Thymus (tissue), 11 donors: ENCODE measurements at regions not wholly inside any gene's neighbourhood (a gene's known extent, or its start where the extent isn't known, plus 50 kb on each side); places are given as distances from the start of the nearest gene placed in this dataset.

Experiments used
- DNase-seq, 9 donors: peaks; one replicate each; pipeline ENCODE4 v3.0.0-alpha.2; 2013; ENCODE audit warnings: low spot score in 9 of 9, low read depth in 6 of 9, missing footprints in 1 of 9
- H3K27ac ChIP-seq, 2 donors: one replicate each; pipeline ENCODE4 v1.5.1; 2013; ENCODE audit warnings: control low read depth in 1 of 2, low read depth in 1 of 2, low read length in 1 of 2, mild to moderate bottlenecking in 1 of 2, moderate library complexity in 1 of 2
- H3K27me3 ChIP-seq, 2 donors: one replicate each; pipeline ENCODE4 v1.5.1; 2013; ENCODE audit warnings: low read length in 1 of 2; ENCODE audit not compliant: control insufficient read depth in 2 of 2, insufficient read depth in 1 of 2
- H3K36me3 ChIP-seq, 2 donors: one replicate each; pipeline ENCODE4 v1.5.1; 2013; ENCODE audit warnings: low read length in 1 of 2, mild to moderate bottlenecking in 1 of 2, moderate library complexity in 1 of 2; ENCODE audit not compliant: control insufficient read depth in 2 of 2, insufficient read depth in 2 of 2
- H3K4me1 ChIP-seq, 2 donors: one replicate each; pipeline ENCODE4 v1.5.1; 2013; ENCODE audit warnings: low read length in 2 of 2; ENCODE audit not compliant: control insufficient read depth in 2 of 2, insufficient read depth in 2 of 2
- H3K4me3 ChIP-seq, 2 donors: one replicate each; pipeline ENCODE4 v1.5.1; 2013; ENCODE audit warnings: low read length in 2 of 2, control low read depth in 1 of 2, mild to moderate bottlenecking in 1 of 2
- H3K9me3 ChIP-seq, 2 donors: one replicate each; pipeline ENCODE4 v1.5.1; 2013; ENCODE audit warnings: low read length in 1 of 2, mild to moderate bottlenecking in 1 of 2; ENCODE audit not compliant: control insufficient read depth in 2 of 2, insufficient read depth in 1 of 2
- WGBS: extraction: QIAGEN DNeasy Blood & Tissue Kit; methylation state at CpG from one replicate; pipeline ENCODE4 v1.1.7; 2013; 5-methylcytosine and 5-hydroxymethylcytosine counted together
- donor health status: healthy.

GRCh38 chr13:55777612-55778011 is 1363.1 kb upstream of the PRR20A start:
- DNase-seq, result no peak
- WGBS, result 94% methylated on average over 2 of the region's 2 CpGs
- H3K4me1 ChIP-seq, result no peaks in the 10 kb centered on the region
- H3K27ac ChIP-seq, result no peak overlapping the region
- no peaks in the 10 kb centered on the region for H3K27me3 ChIP-seq
- H3K36me3 ChIP-seq, result no peaks in the 10 kb centered on the region
- H3K9me3 ChIP-seq, result no peaks in the 10 kb centered on the region
- H3K4me3 ChIP-seq, result no peak overlapping the region

- Histone ChIP-seq H3K27me3 (no peaks in the 10 kb centered on the region), H3K27ac (no peak overlapping the region), H3K36me3 (no peaks in the 10 kb centered on the region), H3K4me1 (no peaks in the 10 kb centered on the region), H3K9me3 (no peaks in the 10 kb centered on the region), H3K4me3 (no peak overlapping the region)
- no peak for DNase-seq
- WGBS, result 64% methylated on average over 1 of the region's 1 CpG
Measured at GRCh38 chr13:55783841-55784240, 1356.9 kb upstream of the PRR20A start.

GRCh38 chr13:55788548-55788947 is 1352.2 kb upstream of the PRR20A start:
- no peak overlapping the region for H3K4me3 ChIP-seq
- H3K4me1 ChIP-seq, result no peaks in the 10 kb centered on the region
- no peaks in the 10 kb centered on the region for H3K27me3 ChIP-seq
- H3K36me3 ChIP-seq, result no peaks in the 10 kb centered on the region
- 95% methylated on average over 1 of the region's 1 CpG for WGBS
- peaks cover 0 to 3% of the 10 kb centered on the region in 2 donors for H3K9me3 ChIP-seq
- H3K27ac ChIP-seq, result no peak overlapping the region
- no peak for DNase-seq

- H3K4me1 ChIP-seq, result no peaks in the 10 kb centered on the region
- 84% methylated on average over 3 of the region's 3 CpGs for WGBS
- no peaks in the 10 kb centered on the region for H3K36me3 ChIP-seq
- peaks cover 0 to 3% of the 10 kb centered on the region in 2 donors for H3K9me3 ChIP-seq
- no peak for DNase-seq
- no peak overlapping the region for H3K4me3 ChIP-seq
- H3K27ac ChIP-seq, result no peak overlapping the region
- H3K27me3 ChIP-seq, result no peaks in the 10 kb centered on the region
Measured at GRCh38 chr13:55792544-55793193, 1348.0 kb upstream of the PRR20A start.

GRCh38 chr13:55815458-55816033 is 1325.2 kb upstream of the PRR20A start:
- Histone ChIP-seq H3K4me3 (no peak overlapping the region), H3K9me3 (no peaks in the 10 kb centered on the region), H3K27ac (no peak overlapping the region), H3K36me3 (no peaks in the 10 kb centered on the region), H3K4me1 (no peaks in the 10 kb centered on the region), H3K27me3 (no peaks in the 10 kb centered on the region)
- 78% methylated on average over 7 of the region's 7 CpGs for WGBS
- DNase-seq, result no peak

- H3K27ac ChIP-seq, result no peak overlapping the region
Measured at GRCh38 chr13:55816976-55817601, 1323.6 kb upstream of the PRR20A start.

GRCh38 chr13:55820817-55821216 is 1319.9 kb upstream of the PRR20A start:
- no peak overlapping the region for H3K4me3 ChIP-seq
- H3K9me3 ChIP-seq, result no peaks in the 10 kb centered on the region
- H3K4me1 ChIP-seq, result no peaks in the 10 kb centered on the region
- H3K27me3 ChIP-seq, result no peaks in the 10 kb centered on the region
- 95% methylated on average over 2 of the region's 2 CpGs for WGBS
- no peaks in the 10 kb centered on the region for H3K36me3 ChIP-seq
- no peak for DNase-seq
- H3K27ac ChIP-seq, result no peak overlapping the region

More at GRCh38 chr13:55816976-55817601, 1323.6 kb upstream of the PRR20A start:
- WGBS, result 93% methylated on average over 1 of the region's 1 CpG
- H3K9me3 ChIP-seq, result no peaks in the 10 kb centered on the region
- H3K36me3 ChIP-seq, result no peaks in the 10 kb centered on the region
- no peak for DNase-seq
- H3K4me3 ChIP-seq, result no peak overlapping the region
- H3K4me1 ChIP-seq, result no peaks in the 10 kb centered on the region
- no peaks in the 10 kb centered on the region for H3K27me3 ChIP-seq

- Histone ChIP-seq H3K9me3 (peaks cover 1 to 15% of the 10 kb centered on the region in 2 donors), H3K27ac (no peak overlapping the region), H3K27me3 (no peaks in the 10 kb centered on the region), H3K4me1 (no peaks in the 10 kb centered on the region), H3K36me3 (no peaks in the 10 kb centered on the region), H3K4me3 (no peak overlapping the region)
- no peak for DNase-seq
- 82% methylated on average over 1 of the region's 1 CpG for WGBS
Measured at GRCh38 chr13:55869648-55870047, 1271.1 kb upstream of the PRR20A start.

- no peaks in the 10 kb centered on the region for H3K27me3 ChIP-seq
- no peak for DNase-seq
- no peak overlapping the region for H3K4me3 ChIP-seq
- WGBS, result 99% methylated on average over 1 of the region's 1 CpG
- H3K36me3 ChIP-seq, result no peaks in the 10 kb centered on the region
- no peaks in the 10 kb centered on the region for H3K4me1 ChIP-seq
- no peak overlapping the region for H3K27ac ChIP-seq
- peaks cover 1 to 6% of the 10 kb centered on the region in 2 donors for H3K9me3 ChIP-seq
Measured at GRCh38 chr13:55887561-55887960, 1253.2 kb upstream of the PRR20A start.
